Glutamatergic neuron (in vitro differentiated cells): ENCODE measurements at regions not wholly inside any gene's neighbourhood (a gene's known extent, or its start where the extent isn't known, plus 50 kb on each side); places are given as distances from the start of the nearest gene placed in this dataset.

Experiments
- DNase-seq: peaks from one replicate; pipeline ENCODE4 v3.0.0; 2022
- H3K27ac Mint-ChIP-seq: one replicate; pipeline ENCODE4 v1.8.0; 2020; ENCODE audit warnings: mild to moderate bottlenecking, mixed read lengths, inconsistent platforms; ENCODE audit not compliant: unreplicated experiment
- H3K27me3 Mint-ChIP-seq: one replicate; pipeline ENCODE4 v1.8.0; 2020; ENCODE audit warnings: mild to moderate bottlenecking, moderate library complexity, mixed read lengths, inconsistent platforms; ENCODE audit not compliant: unreplicated experiment
- H3K36me3 Mint-ChIP-seq: one replicate; pipeline ENCODE4 v1.8.0; 2020; ENCODE audit warnings: mild to moderate bottlenecking, mixed read lengths, inconsistent platforms; ENCODE audit not compliant: unreplicated experiment
- H3K4me1 Mint-ChIP-seq: one replicate; pipeline ENCODE4 v1.8.0; 2020; ENCODE audit warnings: mild to moderate bottlenecking, low read depth, mixed read lengths, inconsistent platforms; ENCODE audit not compliant: unreplicated experiment
- H3K4me3 Mint-ChIP-seq: one replicate; pipeline ENCODE4 v1.8.0; 2020; ENCODE audit warnings: mild to moderate bottlenecking, mixed read lengths, inconsistent platforms; ENCODE audit not compliant: unreplicated experiment
- H3K9me3 Mint-ChIP-seq: one replicate; pipeline ENCODE4 v1.8.0; 2020; ENCODE audit warnings: mild to moderate bottlenecking, moderate library complexity, mixed read lengths, inconsistent platforms; ENCODE audit not compliant: unreplicated experiment
- TF ChIP-seq, protein P1 (sequence below): fragments of 200-600 bp; sonication (generic); IDR thresholded peaks from one replicate; pipeline ENCODE4 v1.5.0; 2021; ENCODE audit not compliant: partially characterized antibody, unreplicated experiment

DNA sequence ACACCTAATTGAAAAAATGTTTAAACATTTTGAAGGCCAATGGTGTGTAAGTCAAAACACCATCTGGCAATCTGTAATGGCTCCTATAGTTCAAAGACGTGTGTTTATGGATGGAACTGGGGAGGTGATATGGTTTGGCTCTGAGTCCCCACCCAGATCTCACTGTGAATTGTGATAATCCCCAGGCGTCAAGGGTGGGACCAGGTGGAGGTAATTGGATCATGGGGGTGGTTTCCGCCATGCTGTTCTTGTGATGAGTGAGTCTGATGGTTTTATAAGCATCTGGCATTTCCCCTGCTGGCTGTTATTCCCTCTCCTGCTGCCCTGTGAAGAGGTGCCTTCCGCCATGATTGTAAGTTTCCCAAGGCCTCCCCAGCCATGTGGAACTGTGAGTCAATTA is 52.2 kb downstream of the ADRA2C start:
- Mint-ChIP-seq H3K4me1 (peaks cover 7% of the 10 kb centered on the region), H3K4me3 (no peak overlapping the region), H3K9me3 (peaks cover 9% of the 10 kb centered on the region), H3K36me3 (no peaks in the 10 kb centered on the region), H3K27me3 (peaks cover 7% of the 10 kb centered on the region), H3K27ac (no peak overlapping the region)
- TF ChIP-seq, protein P1, sequence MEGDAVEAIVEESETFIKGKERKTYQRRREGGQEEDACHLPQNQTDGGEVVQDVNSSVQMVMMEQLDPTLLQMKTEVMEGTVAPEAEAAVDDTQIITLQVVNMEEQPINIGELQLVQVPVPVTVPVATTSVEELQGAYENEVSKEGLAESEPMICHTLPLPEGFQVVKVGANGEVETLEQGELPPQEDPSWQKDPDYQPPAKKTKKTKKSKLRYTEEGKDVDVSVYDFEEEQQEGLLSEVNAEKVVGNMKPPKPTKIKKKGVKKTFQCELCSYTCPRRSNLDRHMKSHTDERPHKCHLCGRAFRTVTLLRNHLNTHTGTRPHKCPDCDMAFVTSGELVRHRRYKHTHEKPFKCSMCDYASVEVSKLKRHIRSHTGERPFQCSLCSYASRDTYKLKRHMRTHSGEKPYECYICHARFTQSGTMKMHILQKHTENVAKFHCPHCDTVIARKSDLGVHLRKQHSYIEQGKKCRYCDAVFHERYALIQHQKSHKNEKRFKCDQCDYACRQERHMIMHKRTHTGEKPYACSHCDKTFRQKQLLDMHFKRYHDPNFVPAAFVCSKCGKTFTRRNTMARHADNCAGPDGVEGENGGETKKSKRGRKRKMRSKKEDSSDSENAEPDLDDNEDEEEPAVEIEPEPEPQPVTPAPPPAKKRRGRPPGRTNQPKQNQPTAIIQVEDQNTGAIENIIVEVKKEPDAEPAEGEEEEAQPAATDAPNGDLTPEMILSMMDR = no peak
- DNase-seq = peak; percentile 13

DNA sequence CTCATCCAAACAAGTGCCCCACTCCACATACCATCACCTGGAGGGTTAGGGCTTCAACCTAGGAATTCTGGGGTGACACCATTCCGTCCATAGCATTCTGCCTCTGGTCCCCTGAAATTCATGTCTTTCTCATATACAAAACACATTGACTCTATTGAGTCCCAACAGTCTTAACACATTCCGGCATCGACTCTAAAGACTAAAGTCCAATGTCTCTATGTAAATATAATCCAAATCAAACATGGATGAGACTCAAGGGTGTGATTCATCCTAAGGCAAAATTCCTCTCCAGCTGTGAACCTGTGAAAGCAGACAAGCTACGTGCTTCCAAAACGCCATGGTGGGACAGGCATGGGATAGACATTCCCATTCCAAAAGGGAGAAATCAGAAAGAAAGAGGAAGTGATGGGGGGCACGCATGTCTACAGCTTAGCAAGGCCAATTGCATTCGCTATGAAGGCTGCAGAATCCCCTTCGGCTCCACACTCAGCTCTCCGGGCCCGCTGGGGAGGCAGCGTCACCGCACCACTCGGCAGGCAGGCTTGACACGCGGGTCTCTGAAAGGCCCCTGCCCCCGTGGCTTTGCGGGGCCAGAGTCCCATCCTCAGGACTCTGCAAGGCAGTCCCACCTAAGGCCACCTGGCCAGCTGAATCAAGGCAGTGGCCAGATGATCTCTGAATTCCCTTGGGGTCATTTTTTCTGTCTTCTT is 53.2 kb downstream of the ADRA2C start:
- H3K9me3 Mint-ChIP-seq = peaks cover 7% of the 10 kb centered on the region
- no peaks in the 10 kb centered on the region for H3K36me3 Mint-ChIP-seq
- H3K27me3 Mint-ChIP-seq = peaks cover 8% of the 10 kb centered on the region
- no peak overlapping the region for H3K4me3 Mint-ChIP-seq
- H3K4me1 Mint-ChIP-seq = peaks cover 7% of the 10 kb centered on the region
- no peak overlapping the region for H3K27ac Mint-ChIP-seq
- TF ChIP-seq, protein P1 = no peak
- DNase-seq = no peak

DNA sequence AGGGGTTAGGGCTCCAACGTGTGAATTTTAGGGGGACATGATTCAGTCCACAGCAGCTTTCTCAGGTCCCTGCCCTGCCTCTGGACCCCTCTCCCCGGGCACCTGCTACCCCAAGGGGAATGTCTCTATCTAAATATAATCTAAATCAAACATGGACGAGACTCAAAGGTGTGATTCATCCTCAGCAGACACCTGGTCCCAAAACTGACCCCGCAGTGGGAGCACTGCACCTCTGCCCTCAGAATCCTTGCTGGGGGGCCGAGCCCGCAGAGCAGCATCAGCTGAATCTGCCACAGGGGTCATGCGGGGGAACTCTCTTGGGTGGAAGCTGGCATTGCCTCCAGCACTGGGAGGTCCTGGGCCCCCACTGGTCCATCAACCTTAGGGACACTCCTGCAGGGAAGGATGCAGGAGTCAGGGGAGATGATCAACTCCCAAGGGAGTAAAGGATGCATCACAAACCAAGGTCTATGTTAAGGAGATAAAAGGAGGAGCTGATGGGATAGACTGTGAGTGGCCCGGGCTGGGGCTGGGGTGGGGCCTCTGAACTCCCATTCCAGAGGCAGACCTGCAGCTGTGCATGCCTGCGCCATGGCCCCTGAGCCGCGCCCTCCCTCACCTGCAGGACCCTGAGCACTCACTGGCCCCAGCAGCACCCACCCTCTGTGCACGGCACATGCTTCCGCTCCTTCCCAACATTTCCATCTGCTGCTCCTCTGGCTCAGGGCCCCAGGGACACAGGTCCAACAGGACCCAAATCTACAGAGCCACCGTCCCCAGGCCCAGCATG is 54.0 kb downstream of the ADRA2C start:
- peaks cover 8% of the 10 kb centered on the region for H3K4me1 Mint-ChIP-seq

DNA sequence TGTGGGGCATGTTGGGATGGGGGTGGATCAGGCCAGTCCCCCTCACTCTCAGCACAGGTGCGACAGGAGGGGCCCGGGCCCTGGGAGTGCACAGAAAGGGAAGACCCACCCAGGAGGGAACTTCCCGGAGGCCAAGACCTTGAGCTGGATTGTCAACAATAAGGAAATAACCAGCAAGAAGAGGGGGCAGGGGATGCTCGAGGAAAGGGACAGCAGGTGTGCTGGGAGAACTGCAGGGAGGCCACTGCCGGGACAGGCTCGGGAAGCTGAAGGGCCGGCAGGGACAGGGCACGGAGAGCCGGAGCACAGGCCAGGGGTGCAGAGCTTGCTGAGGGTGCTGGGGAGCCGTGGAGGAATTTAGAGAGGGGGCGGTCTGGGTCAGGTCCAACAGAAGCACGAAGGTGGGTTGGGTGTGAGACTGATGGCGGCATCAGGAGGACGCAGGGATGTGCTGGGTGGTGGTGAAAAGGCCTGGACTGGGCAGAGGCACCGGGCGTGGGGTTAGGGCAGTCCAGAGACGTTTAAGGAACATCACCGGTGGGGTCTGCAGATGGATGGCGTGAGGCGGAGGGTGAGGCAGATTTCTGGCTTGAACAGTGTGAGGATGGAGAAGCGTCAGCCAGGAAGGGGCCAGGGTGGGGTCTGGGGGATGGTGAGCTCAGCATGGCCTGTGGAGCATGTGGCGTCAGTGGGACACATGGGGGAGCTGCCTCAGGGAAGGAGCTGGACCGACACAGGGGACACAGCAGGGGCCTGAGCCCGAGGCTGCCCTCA is 54.8 kb downstream of the ADRA2C start:
- H3K4me1 Mint-ChIP-seq = peaks cover 8% of the 10 kb centered on the region

More for the DNA sequence above, 54.0 kb downstream of the ADRA2C start:
- Mint-ChIP-seq H3K27ac (no peak overlapping the region), H3K27me3 (peaks cover 13% of the 10 kb centered on the region), H3K9me3 (peaks cover 8% of the 10 kb centered on the region), H3K4me3 (no peak overlapping the region), H3K36me3 (no peaks in the 10 kb centered on the region)
- no peak for DNase-seq
- TF ChIP-seq, protein P1 = no peak

More for the DNA sequence above, 54.8 kb downstream of the ADRA2C start:
- Mint-ChIP-seq H3K36me3 (no peaks in the 10 kb centered on the region), H3K4me3 (no peak overlapping the region), H3K27ac (no peak overlapping the region), H3K9me3 (peaks cover 9% of the 10 kb centered on the region), H3K27me3 (peaks cover 12% of the 10 kb centered on the region)
- TF ChIP-seq, protein P1 = no peak
- DNase-seq = no peak
